Lower leg skin (tissue), 4 donors: ENCODE measurements at regions not wholly inside any gene's neighbourhood (a gene's known extent, or its start where the extent isn't known, plus 50 kb on each side); places are given as distances from the start of the nearest gene placed in this dataset.
"Not testable (repeated sequence)": the region's sequence is repeated elsewhere in the genome, so short reads cannot be mapped to it uniquely, and the experiment has no call there.

Experiments
- DNase-seq, 2 donors: peaks; one replicate each; pipeline ENCODE4 v3.0.0-alpha.2; 2019; ENCODE audit warnings: low spot score in 2 of 2
- H3K4me3 ChIP-seq: fragments of 200-600 bp; sonication (generic); 2 replicates; pipeline ENCODE4 v1.5.1; 2017; ENCODE audit warnings: mild to moderate bottlenecking, low read depth; ENCODE audit not compliant: poor library complexity, severe bottlenecking
- CTCF ChIP-seq, 3 donors: fragments of 450-650 bp; IDR thresholded peaks; one replicate each; pipeline ENCODE4 v1.5.1; 2016; ENCODE audit warnings: antibody characterized with exemption in 3 of 3, mild to moderate bottlenecking in 3 of 3, moderate library complexity in 2 of 3
- POLR2A ChIP-seq, 2 donors: fragments of 450-650 bp; IDR thresholded peaks; one replicate each; pipeline ENCODE4 v1.6.1; 2016 to 2017; ENCODE audit warnings: antibody characterized with exemption in 2 of 2, mild to moderate bottlenecking in 1 of 2, moderate library complexity in 1 of 2
- WGBS, 2 donors: methylation state at CpG; one replicate each; pipeline ENCODE4 v1.1.5; 2018; 5-methylcytosine and 5-hydroxymethylcytosine counted together
- intact Hi-C: fragments of 100-400 bp; cut with DNase I; formaldehyde crosslinking; loops from one replicate; pipeline ENCODE4 v1.15.0; 2023; ENCODE audit warnings: low total_unique reads

- intact Hi-C loops, result no loop called here
These were observed 74.6 kb upstream of the C7orf33 start for GRCh38 chr7:148515728-148516695.

GRCh38 chr7:148519386-148519785 is 71.2 kb upstream of the C7orf33 start:
- intact Hi-C loops, H3K4me3 ChIP-seq, DNase-seq: not testable (repeated sequence)
- 66 to 73% methylated on average over 4 of the region's 4 CpGs for WGBS, 2 donors

More at GRCh38 chr7:148515728-148516695, 74.6 kb upstream of the C7orf33 start:
- DNase-seq, result no peak
- WGBS, 2 donors, result 70 to 75% methylated on average over 6 of the region's 6 CpGs
- TF ChIP-seq CTCF (IDR thresholded peaks at IDR 0.05) (no peak), POLR2A (IDR thresholded peaks at IDR 0.05) (no peak)
- H3K4me3 ChIP-seq, result no peak overlapping the region

DNA sequence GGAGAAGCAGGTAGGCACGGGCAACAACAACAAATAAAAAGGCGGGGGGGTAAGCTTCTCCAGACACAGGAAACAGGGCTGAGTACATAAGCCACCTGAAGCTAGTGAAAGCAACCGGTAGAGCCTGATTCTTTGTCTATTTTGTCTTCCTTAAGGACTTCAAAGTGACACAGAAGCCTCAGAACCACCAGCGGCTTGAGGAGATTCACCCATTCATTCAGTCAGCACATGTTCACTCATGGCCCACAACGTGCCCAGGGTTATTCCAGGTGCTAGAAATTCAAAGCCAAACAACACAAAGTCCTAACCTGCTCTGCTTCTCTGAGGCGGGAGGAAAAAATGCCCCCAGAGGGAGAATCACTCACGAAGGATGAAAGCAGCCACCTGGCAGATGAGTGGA is 69.3 kb upstream of the C7orf33 start:
- TF ChIP-seq POLR2A (IDR thresholded peaks at IDR 0.05) (no peak), CTCF (IDR thresholded peaks at IDR 0.05) (no peak)
- WGBS, 2 donors, result 40 to 49% methylated on average over 7 of the region's 7 CpGs
- no peak overlapping the region for H3K4me3 ChIP-seq
- DNase-seq, result no peak
- intact Hi-C loops, result no loop called here

GRCh38 chr7:148523550-148523949 is 67.0 kb upstream of the C7orf33 start:
- no peak overlapping the region for H3K4me3 ChIP-seq
- no peak for DNase-seq
- intact Hi-C loops, result no loop called here
- TF ChIP-seq CTCF (IDR thresholded peaks at IDR 0.05) (no peak), POLR2A (IDR thresholded peaks at IDR 0.05) (no peak)
- 48 to 56% methylated on average over 4 of the region's 4 CpGs for WGBS, 2 donors

- intact Hi-C loops, result no loop called here
- TF ChIP-seq CTCF (IDR thresholded peaks at IDR 0.05) (no peak), POLR2A (IDR thresholded peaks at IDR 0.05) (no peak)
- 51 to 59% methylated on average over 7 of the region's 7 CpGs for WGBS, 2 donors
- no peak overlapping the region for H3K4me3 ChIP-seq
- no peak for DNase-seq
These were observed 65.9 kb upstream of the C7orf33 start for GRCh38 chr7:148524479-148525224.

- intact Hi-C loops, result no loop called here
- no peak for TF ChIP-seq CTCF (IDR thresholded peaks at IDR 0.05)
- TF ChIP-seq POLR2A (IDR thresholded peaks at IDR 0.05), result no peak
- DNase-seq, result peak in 1 of 2 donors; percentile 62
- WGBS, 2 donors, result 53 to 54% methylated on average over 6 of the region's 6 CpGs
- no peak overlapping the region for H3K4me3 ChIP-seq
These were observed 62.8 kb upstream of the C7orf33 start for GRCh38 chr7:148527717-148528168.
